ENCODE measurements at regions not wholly inside any gene's neighbourhood (a gene's known extent, or its start where the extent isn't known, plus 50 kb on each side); places are given as distances from the start of the nearest gene placed in this dataset.

DNA sequence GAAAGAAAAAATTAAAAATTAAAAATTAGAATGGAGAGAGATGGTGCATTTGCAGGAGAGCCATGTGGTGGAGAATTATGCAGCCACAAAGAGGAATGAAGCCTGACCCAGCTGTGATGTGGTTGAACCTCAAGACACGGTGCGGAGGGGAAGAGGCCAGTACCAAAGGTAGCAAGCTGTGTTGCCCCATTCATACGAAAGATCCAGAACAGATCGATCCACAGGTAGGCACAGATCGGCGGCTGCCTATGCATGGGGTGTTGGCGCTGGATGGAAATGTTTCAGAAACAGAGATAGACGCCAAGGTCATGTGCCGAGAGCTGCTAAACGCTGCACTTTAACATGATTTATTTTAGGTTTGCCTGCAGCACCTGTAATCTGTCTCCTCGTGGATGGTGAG lies 992.3 kb downstream of the BRD1 start:
- TF ChIP-seq, protein P1, sequence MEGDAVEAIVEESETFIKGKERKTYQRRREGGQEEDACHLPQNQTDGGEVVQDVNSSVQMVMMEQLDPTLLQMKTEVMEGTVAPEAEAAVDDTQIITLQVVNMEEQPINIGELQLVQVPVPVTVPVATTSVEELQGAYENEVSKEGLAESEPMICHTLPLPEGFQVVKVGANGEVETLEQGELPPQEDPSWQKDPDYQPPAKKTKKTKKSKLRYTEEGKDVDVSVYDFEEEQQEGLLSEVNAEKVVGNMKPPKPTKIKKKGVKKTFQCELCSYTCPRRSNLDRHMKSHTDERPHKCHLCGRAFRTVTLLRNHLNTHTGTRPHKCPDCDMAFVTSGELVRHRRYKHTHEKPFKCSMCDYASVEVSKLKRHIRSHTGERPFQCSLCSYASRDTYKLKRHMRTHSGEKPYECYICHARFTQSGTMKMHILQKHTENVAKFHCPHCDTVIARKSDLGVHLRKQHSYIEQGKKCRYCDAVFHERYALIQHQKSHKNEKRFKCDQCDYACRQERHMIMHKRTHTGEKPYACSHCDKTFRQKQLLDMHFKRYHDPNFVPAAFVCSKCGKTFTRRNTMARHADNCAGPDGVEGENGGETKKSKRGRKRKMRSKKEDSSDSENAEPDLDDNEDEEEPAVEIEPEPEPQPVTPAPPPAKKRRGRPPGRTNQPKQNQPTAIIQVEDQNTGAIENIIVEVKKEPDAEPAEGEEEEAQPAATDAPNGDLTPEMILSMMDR (IDR thresholded peaks at IDR 0.05): no peak
- ATAC-seq (ENCODE audit: low FRiP score): no peak
- DNase-seq (ENCODE audit: low spot score): no peak

DNA sequence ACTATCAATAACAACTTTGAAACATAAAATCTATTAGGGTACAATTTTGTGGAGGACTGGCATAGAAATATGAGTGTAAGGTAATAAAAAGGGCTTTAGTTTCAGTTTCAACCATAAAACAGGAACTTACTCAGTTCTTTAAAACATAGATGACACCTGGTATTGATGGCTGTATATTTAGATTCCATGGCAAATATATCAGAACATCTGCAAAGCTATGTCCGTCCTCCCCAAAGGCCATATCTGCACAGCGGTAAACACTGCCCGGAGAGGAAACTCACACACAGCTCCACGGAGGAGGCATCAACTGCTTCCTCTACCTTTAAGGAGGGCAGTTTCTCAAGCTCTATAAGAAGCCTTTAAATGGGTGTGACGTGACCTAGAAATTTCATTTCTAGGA lies 993.3 kb downstream of the BRD1 start:
- TF ChIP-seq, protein P1 (IDR thresholded peaks at IDR 0.05): no peak
- DNase-seq (ENCODE audit: low spot score) (no peak), ATAC-seq (ENCODE audit: low FRiP score) (no peak)

DNA sequence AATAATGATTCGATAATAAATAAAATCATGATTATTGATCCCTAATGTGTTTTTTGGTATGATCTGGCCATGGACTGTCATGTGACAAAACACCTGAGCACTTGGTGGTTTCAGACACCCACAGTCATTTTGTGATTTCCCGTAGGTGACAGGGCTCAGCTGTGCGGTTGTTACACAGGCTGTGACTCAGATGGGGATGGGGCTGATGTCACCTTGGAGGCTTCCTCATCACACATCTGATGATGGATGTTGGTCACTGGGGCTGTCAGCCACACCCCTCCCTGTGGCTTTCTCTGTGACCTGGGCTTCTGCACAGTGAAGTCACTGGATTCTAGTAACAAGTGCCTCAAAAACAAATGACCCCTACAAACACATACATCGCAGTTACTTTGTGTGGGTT lies 995.1 kb downstream of the BRD1 start:
- TF ChIP-seq, protein P1 (IDR thresholded peaks at IDR 0.05): no peak
- ATAC-seq (ENCODE audit: low FRiP score): no peak
- DNase-seq (ENCODE audit: low spot score): no peak

DNA sequence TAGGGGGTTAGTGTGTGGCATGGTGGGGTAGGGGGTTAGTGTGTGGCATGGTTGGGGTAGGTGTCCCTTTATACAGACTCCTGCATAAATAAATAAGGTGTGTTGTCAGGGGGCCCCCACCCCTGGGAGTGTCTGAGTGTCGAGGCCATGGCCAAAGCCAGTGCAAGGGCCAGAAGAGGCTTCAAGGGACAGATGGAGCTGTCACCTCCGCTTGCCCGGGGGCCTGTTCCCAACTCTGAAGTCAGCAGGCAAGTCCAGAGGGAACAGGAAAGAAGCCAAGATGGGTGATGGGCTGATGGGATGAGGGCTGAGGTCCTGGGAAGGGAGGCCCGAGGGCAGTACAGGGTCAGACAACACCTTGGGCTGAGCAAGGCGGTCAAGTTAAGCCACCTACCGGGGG lies 997.8 kb downstream of the BRD1 start:
- ATAC-seq (ENCODE audit: low FRiP score) (no peak), DNase-seq (ENCODE audit: low spot score) (no peak)
- TF ChIP-seq, protein P1 (IDR thresholded peaks at IDR 0.05): no peak

DNA sequence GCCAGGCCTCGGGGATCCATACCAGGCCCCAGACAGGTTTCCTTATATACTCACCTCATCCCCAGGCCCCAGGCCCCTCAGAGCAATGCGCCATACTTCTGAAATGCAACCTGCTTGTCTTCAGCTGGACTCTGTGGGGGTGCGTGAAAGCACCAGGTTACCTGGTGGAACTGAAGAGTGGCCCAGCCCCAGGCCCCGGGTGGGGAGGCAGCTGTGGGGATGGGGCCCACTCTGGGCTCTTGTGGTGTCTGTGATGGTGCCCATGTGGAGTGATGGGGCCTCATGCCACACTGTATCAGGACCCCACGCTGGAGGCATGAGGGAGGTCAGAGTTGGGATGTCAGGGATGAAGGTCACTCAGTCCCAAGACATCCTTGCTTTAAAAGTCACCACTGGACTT lies 999.0 kb downstream of the BRD1 start:
- no peak for DNase-seq (ENCODE audit: low spot score)
- TF ChIP-seq, protein P1 (IDR thresholded peaks at IDR 0.05): no peak
- ATAC-seq (ENCODE audit: low FRiP score): no peak

DNA sequence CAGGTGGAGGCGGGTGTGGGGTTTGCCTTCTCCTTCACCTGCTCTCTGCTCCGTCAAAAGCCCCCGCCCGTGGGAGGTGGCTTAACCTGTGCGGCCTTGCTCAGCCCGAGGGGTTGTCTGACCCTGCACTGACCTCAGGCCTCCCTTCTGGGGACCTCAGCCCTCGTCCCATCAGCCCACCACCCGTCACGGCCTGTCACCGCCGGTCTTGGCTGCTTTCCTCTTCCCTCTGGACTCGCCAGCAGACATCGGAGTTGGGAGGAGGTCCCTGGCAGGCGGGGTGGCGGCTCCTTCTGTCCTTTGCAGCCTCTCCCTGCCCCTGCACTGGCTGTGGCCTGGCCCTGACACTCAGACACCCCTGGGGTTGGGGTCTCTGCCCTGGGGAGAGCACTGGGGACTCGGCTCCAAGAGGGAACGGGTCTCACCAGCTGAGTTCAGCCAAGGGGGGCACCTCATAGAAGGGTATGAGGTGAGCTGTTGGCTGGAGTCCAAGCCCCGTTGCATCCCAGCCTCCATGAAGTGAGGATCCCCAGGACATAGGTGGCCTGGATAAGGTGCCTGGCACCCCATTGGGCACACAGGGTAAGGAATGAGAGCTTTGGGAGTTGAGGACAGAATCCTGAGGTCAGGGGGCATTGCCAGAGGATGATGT lies 999.6 kb downstream of the BRD1 start:
- DNase-seq (ENCODE audit: low spot score): no peak
- no peak for ATAC-seq (ENCODE audit: low FRiP score)

More for the DNA sequence above, 999.6 kb downstream of the BRD1 start:
- TF ChIP-seq, protein P1 (IDR thresholded peaks at IDR 0.05): no peak

Measured in omental fat pad (tissue), 3 donors.